GM12892 (cell line): ENCODE measurements at regions not wholly inside any gene's neighbourhood (a gene's known extent, or its start where the extent isn't known, plus 50 kb on each side); places are given as distances from the start of the nearest gene placed in this dataset.
"Not testable (repeated sequence)": the region's sequence is repeated elsewhere in the genome, so short reads cannot be mapped to it uniquely, and the experiment has no call there.

Experiments used
- DNase-seq: peaks from one replicate; pipeline ENCODE4 v3.0.0; 2011; ENCODE audit not compliant: insufficient read length
- FAIRE-seq: peaks from 2 replicates; lab custom pipeline; 2011; peaks lifted over from hg19 to GRCh38; lab: Jason Lieb, UNC
- POLR2A ChIP-seq: IDR thresholded peaks from 2 replicates; pipeline ENCODE4 v1.6.1; 2011; ENCODE audit warnings: low read depth, low read length, control low read depth
- POLR2AphosphoS5 ChIP-seq: IDR thresholded peaks from 2 replicates; pipeline ENCODE4 v1.6.1; 2011; ENCODE audit warnings: low read depth, low read length, control low read depth
- TAF1 ChIP-seq: IDR thresholded peaks from 2 replicates; pipeline ENCODE4 v1.6.1; 2011; ENCODE audit warnings: low read depth, mild to moderate bottlenecking, control low read depth, low read length, borderline replicate concordance

DNA sequence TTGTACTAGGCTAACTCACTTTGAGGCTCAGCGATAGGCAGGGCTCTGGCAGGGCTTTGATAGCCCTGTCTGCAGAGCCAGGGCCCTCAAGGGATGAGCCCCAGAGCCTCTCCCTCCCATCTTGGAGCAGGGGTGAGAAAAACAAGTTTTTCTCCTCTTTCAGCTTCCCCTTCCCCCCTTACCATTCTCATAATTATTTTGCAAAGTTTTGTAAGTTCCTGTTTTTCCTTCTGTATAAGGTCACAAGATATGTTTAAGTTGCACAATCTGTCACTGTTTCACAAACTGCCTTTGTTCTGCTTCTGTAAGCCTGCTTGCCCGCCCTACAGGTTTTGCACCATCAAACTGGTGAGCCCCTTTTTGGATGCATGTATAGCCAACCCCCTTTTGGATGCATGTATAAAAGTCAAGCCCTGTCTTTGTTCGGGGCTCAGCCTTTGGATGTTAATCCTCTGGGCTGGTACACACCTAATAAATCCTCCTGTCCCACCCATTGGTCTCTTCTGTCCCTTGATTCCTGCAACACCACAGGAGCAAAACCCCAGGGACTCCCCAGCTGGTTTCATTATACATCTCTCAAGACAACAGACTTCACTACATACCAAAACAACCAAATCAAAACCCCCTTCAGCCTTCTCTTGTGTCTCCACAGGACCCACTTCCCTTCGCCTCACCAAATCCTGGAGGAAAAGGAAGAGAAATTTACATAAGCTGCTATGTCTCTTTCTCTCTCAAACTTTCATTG, 52.5 kb upstream of the RESF1 start:
- FAIRE-seq (peak; percentile 96), DNase-seq (no peak)
- no peak for TF ChIP-seq POLR2A
- TF ChIP-seq POLR2AphosphoS5 = no peak
- TF ChIP-seq TAF1 = no peak

GRCh38 chr12:31903025-31903424, 56.2 kb upstream of the RESF1 start:
- DNase-seq (no peak), FAIRE-seq (no peak)
- TF ChIP-seq TAF1 (no peak), POLR2A (no peak), POLR2AphosphoS5 (no peak)

DNA sequence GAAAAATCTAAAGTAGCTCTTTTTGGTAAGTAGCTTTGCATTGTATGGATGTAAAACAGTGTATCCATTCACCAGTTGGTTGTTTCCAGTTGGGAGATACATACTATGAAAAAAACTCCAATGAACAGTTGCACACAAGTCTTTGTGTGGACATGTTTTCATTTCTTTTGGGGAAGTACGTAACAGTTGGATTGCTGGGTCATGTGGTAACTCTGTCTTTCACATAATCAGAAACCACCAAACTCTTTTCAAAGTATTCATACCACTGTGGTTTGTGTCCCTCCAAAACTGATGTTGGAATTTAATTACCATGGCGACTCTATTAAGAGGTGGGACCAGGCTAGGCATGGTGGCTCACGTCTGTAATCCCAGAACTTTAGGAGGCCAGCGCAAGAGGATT, 58.9 kb upstream of the RESF1 start:
- FAIRE-seq (no peak), DNase-seq (no peak)
- no peak for TF ChIP-seq POLR2AphosphoS5

- peak; percentile 38 for FAIRE-seq
- no peak for DNase-seq
- no peak for TF ChIP-seq POLR2A
- no peak for TF ChIP-seq TAF1
- no peak for TF ChIP-seq POLR2AphosphoS5
Observed at GRCh38 chr12:31899109-31899508, 60.1 kb upstream of the RESF1 start.

- TF ChIP-seq POLR2AphosphoS5 (no peak), TAF1 (no peak), POLR2A (no peak)
- FAIRE-seq (peak; percentile 61), DNase-seq (no peak)
Observed at GRCh38 chr12:31897781-31898503, 61.3 kb upstream of the RESF1 start.

- not testable (repeated sequence) for DNase-seq, FAIRE-seq
Observed at GRCh38 chr12:31897092-31897491, 62.1 kb upstream of the RESF1 start.

- peak; percentile 45 for DNase-seq
- FAIRE-seq = peak; percentile 98
- peak; percentile 77 for TF ChIP-seq POLR2AphosphoS5
- peak; percentile 81 for TF ChIP-seq POLR2A
- TF ChIP-seq TAF1 = no peak
Observed at GRCh38 chr12:31896514-31897039, 62.6 kb upstream of the RESF1 start.

- no peak for TF ChIP-seq POLR2A
- DNase-seq = no peak
- FAIRE-seq = peak; percentile 61
Observed at GRCh38 chr12:31895449-31896150, 63.6 kb upstream of the RESF1 start.

DNA sequence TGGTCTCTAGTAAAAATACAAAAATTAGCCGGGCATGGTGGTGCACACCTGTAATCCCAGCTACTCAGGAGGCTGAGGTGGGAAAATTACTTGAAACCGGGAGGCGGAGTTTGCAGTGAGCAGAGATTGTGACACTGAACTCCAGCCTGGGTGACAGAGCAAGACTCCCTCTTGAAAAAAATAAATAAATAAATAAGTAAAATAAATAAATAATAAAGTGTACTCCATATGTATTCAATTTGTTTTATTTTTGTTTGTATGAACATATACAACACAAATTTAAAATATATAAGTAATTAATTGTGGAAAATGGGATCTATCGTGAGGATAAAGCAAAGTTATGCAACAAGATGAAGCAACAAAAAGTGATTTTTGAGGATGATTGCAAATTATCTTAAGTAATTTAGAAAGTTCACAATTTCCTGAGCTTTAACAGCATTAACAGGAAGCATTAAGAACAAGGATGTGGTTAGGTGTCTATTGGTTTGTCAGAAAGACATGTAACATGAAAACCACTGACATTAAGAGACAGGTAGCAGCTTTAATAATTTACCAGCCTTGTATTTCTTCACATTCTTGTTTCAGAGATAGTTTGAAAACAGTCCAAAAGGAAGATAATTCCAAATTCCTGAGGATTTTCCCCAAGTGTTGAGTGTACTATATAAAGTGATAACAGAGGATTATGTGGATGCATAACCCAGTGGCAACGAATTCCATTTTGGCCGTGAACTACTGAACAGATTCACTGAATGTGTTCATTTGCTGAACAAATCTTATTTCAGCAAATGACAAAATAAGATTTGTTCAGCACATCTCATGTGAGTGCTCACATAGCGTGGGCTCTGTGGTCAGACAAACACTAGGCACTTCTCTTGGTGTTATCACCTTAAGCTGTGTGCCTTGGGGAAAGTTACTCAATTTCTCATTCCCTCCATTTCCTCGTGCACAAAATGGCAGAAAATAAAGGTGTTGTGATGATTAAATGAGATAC, 68.6 kb upstream of the RESF1 start:
- TF ChIP-seq POLR2A = no peak
- no peak for TF ChIP-seq TAF1
- DNase-seq (no peak), FAIRE-seq (peak; percentile 71)

DNA sequence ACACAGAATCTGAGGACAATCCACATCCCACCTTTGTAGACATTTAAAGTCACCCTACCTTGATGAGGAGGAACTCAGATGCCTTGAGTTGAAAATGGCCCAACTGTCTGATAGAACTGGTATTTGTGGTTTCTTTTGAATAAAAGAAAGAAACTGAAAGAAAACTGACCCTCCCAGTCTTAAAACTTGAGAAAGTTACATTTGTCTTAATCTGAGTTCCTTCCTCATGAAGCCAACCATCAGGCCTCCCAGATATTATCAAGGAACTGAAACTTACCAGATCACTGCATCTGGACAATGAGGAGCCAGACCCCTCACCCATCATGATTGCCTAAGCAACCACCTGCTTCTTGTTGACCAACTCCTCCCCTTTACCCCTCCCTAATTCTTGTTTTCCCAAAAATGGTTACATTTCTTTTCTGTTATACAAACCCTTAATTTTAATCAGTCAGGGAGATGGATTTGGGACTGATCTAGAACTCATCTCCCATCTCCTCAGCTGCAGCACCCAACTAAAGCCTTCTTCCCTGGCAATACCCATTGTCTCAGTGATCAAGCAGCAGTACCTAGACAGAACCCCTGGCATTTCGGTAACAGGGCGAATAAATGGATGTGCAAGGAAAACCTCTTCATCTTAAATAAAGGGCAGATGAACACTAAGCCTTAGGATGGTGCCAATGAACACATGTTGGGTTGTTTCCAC, 72.0 kb upstream of the RESF1 start:
- no peak for TF ChIP-seq TAF1
- TF ChIP-seq POLR2AphosphoS5 = no peak
- TF ChIP-seq POLR2A = no peak
- FAIRE-seq = peak; percentile 44

DNA sequence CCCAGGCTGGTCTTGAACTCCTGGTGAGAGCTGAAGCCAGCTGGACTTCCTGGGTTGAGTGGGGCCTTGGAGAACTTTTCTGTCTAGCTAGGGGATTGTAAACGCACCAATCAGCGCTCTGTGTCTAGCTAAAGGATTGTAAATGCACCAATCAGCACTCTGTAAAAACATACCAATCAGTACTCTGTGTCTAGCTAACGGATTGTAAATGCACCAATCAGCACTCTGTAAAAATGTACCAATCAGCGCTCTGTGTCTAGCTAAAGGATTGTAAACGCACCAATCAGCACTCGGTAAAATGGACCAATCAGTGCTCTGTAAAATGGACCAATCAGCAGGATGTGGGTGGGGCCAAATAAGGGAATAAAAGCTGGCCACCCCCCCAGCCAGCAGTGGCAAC, 76.5 kb upstream of the RESF1 start:
- not testable (repeated sequence) for FAIRE-seq, DNase-seq

More for the DNA sequence above, 72.0 kb upstream of the RESF1 start:
- DNase-seq = no peak
